ENCODE measurements at regions not wholly inside any gene's neighbourhood (a gene's known extent, or its start where the extent isn't known, plus 50 kb on each side); places are given as distances from the start of the nearest gene placed in this dataset.

- TF ChIP-seq CTCF (IDR thresholded peaks at IDR 0.05), result no peak
- TF ChIP-seq POLR2A (IDR thresholded peaks at IDR 0.05), result no peak
These were observed 2220.3 kb upstream of the AGA start for GRCh38 chr4:179662522-179662921.

All from heart left ventricle (tissue), 13 donors.